HL-60 (cell line): ENCODE measurements at regions not wholly inside any gene's neighbourhood (a gene's known extent, or its start where the extent isn't known, plus 50 kb on each side); places are given as distances from the start of the nearest gene placed in this dataset.

Source experiments
- DNase-seq, 2 experiments: peaks; one replicate each; pipeline ENCODE4 v3.0.0-alpha.2; 2010 to 2020; ENCODE audit warnings: low read depth in 1 of 2, low spot score in 1 of 2
- H3K27ac ChIP-seq: fragments of 250-450 bp; sonication (Bioruptor Pico); replicated peaks from 2 replicates; pipeline ENCODE4 v1.5.1; 2020; ENCODE audit warnings: mild to moderate bottlenecking, moderate library complexity
- H3K27me3 ChIP-seq: fragments of 250-450 bp; sonication (Bioruptor Pico); 2 replicates; pipeline ENCODE4 v1.5.1; 2021; ENCODE audit warnings: mild to moderate bottlenecking, moderate library complexity; ENCODE audit not compliant: insufficient read depth, poor library complexity, severe bottlenecking
- H3K4me3 ChIP-seq: replicated peaks from 2 replicates; pipeline ENCODE4 v1.5.1; 2011; ENCODE audit warnings: mild to moderate bottlenecking, control low read depth, low read length; ENCODE audit not compliant: insufficient read depth
- CTCF ChIP-seq: IDR thresholded peaks from one replicate; pipeline ENCODE4 v1.5.1; 2011; ENCODE audit warnings: low read length, control low read depth, inconsistent platforms; ENCODE audit not compliant: insufficient read depth
- GABPA ChIP-seq: IDR thresholded peaks from 2 replicates; pipeline ENCODE4 v1.6.1; 2012; ENCODE audit warnings: low read depth
- POLR2AphosphoS5 ChIP-seq: IDR thresholded peaks from 2 replicates; pipeline ENCODE4 v1.6.1; 2012; ENCODE audit warnings: low read depth
- REST ChIP-seq: IDR thresholded peaks from 2 replicates; pipeline ENCODE4 v1.6.1; 2012; ENCODE audit warnings: low read depth; ENCODE audit not compliant: insufficient replicate concordance
- SPI1 ChIP-seq: IDR thresholded peaks from 2 replicates; pipeline ENCODE4 v1.6.1; 2012; ENCODE audit warnings: low read depth, mild to moderate bottlenecking, borderline replicate concordance

GRCh38 chr2:212912445-212913103, 238.8 kb downstream of the IKZF2 start:
- H3K27ac ChIP-seq = no peak overlapping the region
- TF ChIP-seq POLR2AphosphoS5 = no peak
- no peak for TF ChIP-seq GABPA
- no peak for TF ChIP-seq REST
- TF ChIP-seq CTCF = no peak
- no peak for TF ChIP-seq SPI1
- no peaks in the 10 kb centered on the region for H3K27me3 ChIP-seq
- no peak overlapping the region for H3K4me3 ChIP-seq
- DNase-seq = no peak

GRCh38 chr2:212911011-212911410, 240.4 kb downstream of the IKZF2 start:
- Histone ChIP-seq H3K4me3 (no peak overlapping the region), H3K27me3 (no peaks in the 10 kb centered on the region), H3K27ac (no peak overlapping the region)
- DNase-seq = no peak
- TF ChIP-seq GABPA = no peak
- TF ChIP-seq POLR2AphosphoS5 = no peak
- no peak for TF ChIP-seq REST
- TF ChIP-seq SPI1 = no peak
- TF ChIP-seq CTCF = no peak

- DNase-seq = no peak
- Histone ChIP-seq H3K27me3 (no peaks in the 10 kb centered on the region), H3K4me3 (no peak overlapping the region), H3K27ac (no peak overlapping the region)
- TF ChIP-seq POLR2AphosphoS5 = no peak
- TF ChIP-seq SPI1 = no peak
- no peak for TF ChIP-seq GABPA
- TF ChIP-seq CTCF = no peak
- TF ChIP-seq REST = no peak
Observed at GRCh38 chr2:212908682-212909435, 242.6 kb downstream of the IKZF2 start.
